ENCODE measurements at regions not wholly inside any gene's neighbourhood (a gene's known extent, or its start where the extent isn't known, plus 50 kb on each side); places are given as distances from the start of the nearest gene placed in this dataset.

GRCh38 chr2:168314236-168314635 lies 66.8 kb upstream of the STK39 start:
- DNase-seq (ENCODE audit: low read depth): no peak
- H3K4me3 ChIP-seq (ENCODE audit: low read depth, low read length): no peak overlapping the region
- no peak for TF ChIP-seq CTCF (IDR thresholded peaks at IDR 0.05; ENCODE audit: low read depth, low read length, missing control alignments)

- no peak for DNase-seq (ENCODE audit: low read depth)
- no peak overlapping the region for H3K4me3 ChIP-seq (ENCODE audit: low read depth, low read length)
- no peak for TF ChIP-seq CTCF (IDR thresholded peaks at IDR 0.05; ENCODE audit: low read depth, low read length, missing control alignments)
Measured at GRCh38 chr2:168315331-168316072, 68.1 kb upstream of the STK39 start.

DNA sequence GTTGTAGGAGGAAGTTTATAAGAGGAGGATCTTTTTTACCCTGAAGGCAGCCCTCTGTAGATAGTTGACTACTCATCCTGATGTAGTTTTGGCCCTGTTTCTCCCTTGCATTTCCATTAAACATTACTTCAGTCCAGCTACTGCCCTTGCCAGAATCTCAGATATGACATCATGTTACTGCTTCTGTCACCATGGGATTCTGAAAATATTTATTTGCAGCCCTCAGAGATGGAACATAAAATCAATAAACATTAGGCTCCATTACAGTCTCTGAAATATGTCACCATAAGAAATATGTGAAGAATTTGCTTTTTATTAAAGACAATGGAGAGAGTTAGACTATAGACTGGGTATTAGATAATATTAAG lies 68.7 kb upstream of the STK39 start:
- DNase-seq (ENCODE audit: low read depth): no peak
- no peak for TF ChIP-seq CTCF (IDR thresholded peaks at IDR 0.05; ENCODE audit: low read depth, low read length, missing control alignments)

DNA sequence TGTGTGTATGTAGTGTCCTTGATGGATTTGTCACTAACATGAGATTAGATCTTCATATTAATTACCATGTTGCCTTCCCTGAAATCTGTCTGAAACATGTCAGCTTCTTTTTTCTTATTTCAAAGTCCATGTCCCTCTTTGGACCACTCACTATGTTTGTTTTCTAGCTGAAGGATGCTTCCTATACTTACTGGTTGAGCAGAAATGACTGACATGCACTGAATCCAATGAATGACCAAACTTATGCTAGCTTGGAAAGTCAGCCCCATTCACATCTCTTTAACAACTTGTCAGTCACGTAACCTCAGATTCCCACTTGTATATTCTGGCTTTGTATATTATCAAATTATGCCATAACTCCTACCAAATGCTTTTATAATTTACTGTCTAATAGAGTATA lies 69.9 kb upstream of the STK39 start:
- TF ChIP-seq CTCF (IDR thresholded peaks at IDR 0.05; ENCODE audit: low read depth, low read length, missing control alignments): no peak
- no peak for DNase-seq (ENCODE audit: low read depth)

More for the DNA sequence above, 68.7 kb upstream of the STK39 start:
- H3K4me3 ChIP-seq (ENCODE audit: low read depth, low read length): no peak overlapping the region

DNA sequence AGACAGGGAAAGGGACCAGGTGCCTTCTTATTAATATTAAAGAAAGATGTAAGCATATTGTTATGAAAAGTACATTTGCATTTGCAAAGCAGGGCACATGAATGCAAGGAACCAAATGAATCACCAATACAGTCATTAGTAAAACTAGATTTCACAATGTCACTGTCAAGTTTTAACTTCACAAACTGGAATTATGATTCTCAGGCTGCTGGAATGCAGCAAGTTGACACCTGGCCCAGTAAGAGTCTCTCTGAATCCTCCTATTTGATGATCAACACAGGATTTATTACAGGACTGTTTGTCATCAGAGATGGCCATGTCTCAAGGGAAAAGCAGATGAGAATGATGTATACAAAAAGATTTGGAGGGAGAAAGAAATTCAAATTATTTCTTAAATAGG lies 72.9 kb upstream of the STK39 start:
- DNase-seq (ENCODE audit: low read depth): no peak
- no peak overlapping the region for H3K4me3 ChIP-seq (ENCODE audit: low read depth, low read length)
- TF ChIP-seq CTCF (IDR thresholded peaks at IDR 0.05; ENCODE audit: low read depth, low read length, missing control alignments): no peak

More for the DNA sequence above, 69.9 kb upstream of the STK39 start:
- no peak overlapping the region for H3K4me3 ChIP-seq (ENCODE audit: low read depth, low read length)

DNA sequence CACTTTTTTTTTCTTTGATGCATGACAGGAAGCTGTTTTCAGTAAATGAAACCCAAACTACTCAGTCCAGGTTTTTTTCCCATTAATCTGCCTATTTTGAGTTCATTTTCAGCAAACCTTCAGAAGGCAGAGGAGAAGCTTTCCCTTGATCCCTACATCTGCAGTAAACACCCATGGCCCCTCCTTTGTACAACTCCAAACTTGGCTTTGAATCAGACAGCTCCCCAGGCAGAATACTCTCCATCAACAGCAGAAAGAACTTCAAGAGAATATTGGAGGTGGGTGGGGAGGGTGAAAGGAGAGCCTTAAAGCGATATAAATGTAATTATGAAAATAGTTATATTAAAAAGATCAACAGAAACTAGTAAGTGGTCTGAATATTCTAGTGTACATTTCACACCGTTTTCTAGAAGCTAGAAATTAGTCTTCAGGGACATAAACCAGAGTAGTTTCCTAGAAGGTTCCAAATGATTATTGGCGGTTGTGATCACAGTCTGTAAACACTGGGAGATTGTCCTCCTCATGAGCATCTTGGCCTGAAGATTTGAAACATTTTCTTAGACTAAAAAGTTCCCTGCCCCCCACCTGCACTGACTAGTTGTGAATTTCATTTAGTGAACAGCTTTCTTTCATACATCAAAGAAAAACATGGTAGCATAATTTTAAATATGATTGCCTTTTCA lies 75.1 kb upstream of the STK39 start:
- TF ChIP-seq CTCF (IDR thresholded peaks at IDR 0.05; ENCODE audit: low read depth, low read length, missing control alignments): no peak
- no peak overlapping the region for H3K4me3 ChIP-seq (ENCODE audit: low read depth, low read length)
- no peak for DNase-seq (ENCODE audit: low read depth)
